ENCODE measurements at regions not wholly inside any gene's neighbourhood (a gene's known extent, or its start where the extent isn't known, plus 50 kb on each side); places are given as distances from the start of the nearest gene placed in this dataset.

DNA sequence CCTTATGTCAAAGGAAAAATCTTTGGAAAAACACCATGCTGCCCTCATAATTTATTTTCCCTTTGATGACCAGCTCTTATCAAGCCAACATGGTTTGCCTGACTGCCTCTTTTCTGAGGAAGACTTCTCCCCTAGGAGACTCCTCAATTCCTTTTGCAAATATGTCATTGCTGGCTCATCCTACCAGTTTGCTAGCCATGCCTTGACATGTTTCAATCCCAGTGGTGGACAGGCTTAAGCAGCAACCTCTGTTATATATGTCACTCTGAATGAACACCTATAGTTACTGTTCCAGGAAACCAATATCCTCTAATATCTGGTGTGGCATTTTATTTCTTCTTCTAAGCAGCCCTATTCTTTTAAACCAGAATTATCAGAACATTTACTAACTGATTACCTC, 615.8 kb downstream of the HTR1A start:
- no peaks in the 10 kb centered on the region for H3K4me1 Mint-ChIP-seq
- POLR2A ChIA-PET (ENCODE audit: partially characterized antibody), result no interaction called here
- no peaks in the 10 kb centered on the region for H3K9me3 ChIP-seq (ENCODE audit: control insufficient read depth in 1 of 2, low read length in 2 of 2)
- no peak overlapping the region for H3K27ac ChIP-seq (ENCODE audit: low read depth, low read length)
- peaks cover 0 to 10% (median 5%) of the 10 kb centered on the region in 8 donors for H3K9me3 Mint-ChIP-seq
- H3K36me3 Mint-ChIP-seq, result no peaks in the 10 kb centered on the region
- no peak overlapping the region for H3K4me3 ChIP-seq (ENCODE audit: low read length in 2 of 2)
- H3K27ac Mint-ChIP-seq, result no peak overlapping the region
- no peak overlapping the region for H3K4me3 Mint-ChIP-seq
- intact Hi-C loops (cut with micrococcal nuclease), result no loop called here
- DNase-seq, result no peak
- H3K36me3 ChIP-seq (ENCODE audit: insufficient read depth, low read length), result no peaks in the 10 kb centered on the region
- no peaks in the 10 kb centered on the region for H3K4me1 ChIP-seq (ENCODE audit: insufficient read depth, low read length)
- no peaks in the 10 kb centered on the region for H3K27me3 Mint-ChIP-seq
- no peaks in the 10 kb centered on the region for H3K27me3 ChIP-seq (ENCODE audit: insufficient read depth, low read length)
- CTCF ChIA-PET (ENCODE audit: partially characterized antibody), result no interaction called here

DNA sequence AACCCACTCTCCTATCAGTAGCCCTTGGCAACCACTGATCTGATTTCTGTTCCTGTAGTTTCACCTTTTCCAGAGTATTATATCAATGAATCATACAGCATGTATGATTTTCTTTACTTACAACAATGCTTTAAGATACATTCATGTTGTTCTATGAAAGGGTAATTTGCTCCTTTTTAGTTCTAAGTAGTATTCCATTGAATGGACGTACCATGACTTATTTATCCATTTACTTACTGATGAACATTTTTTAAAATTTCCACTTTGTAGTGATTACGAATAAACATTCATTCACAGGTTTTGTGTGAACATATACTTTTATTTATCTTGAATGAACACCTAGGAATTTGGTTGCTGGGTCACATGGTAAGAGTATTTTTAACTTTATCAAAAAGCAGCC, 620.8 kb downstream of the HTR1A start:
- H3K36me3 Mint-ChIP-seq, result no peaks in the 10 kb centered on the region
- Histone ChIP-seq H3K36me3 (ENCODE audit: insufficient read depth, low read length) (no peaks in the 10 kb centered on the region), H3K4me3 (ENCODE audit: low read length in 2 of 2) (no peak overlapping the region), H3K27ac (ENCODE audit: low read depth, low read length) (no peak overlapping the region), H3K9me3 (ENCODE audit: control insufficient read depth in 1 of 2, low read length in 2 of 2) (no peaks in the 10 kb centered on the region), H3K4me1 (ENCODE audit: insufficient read depth, low read length) (no peaks in the 10 kb centered on the region), H3K27me3 (ENCODE audit: insufficient read depth, low read length) (no peaks in the 10 kb centered on the region)
- H3K4me1 Mint-ChIP-seq, result no peaks in the 10 kb centered on the region
- ChIA-PET CTCF (ENCODE audit: partially characterized antibody) (no interaction called here), POLR2A (ENCODE audit: partially characterized antibody) (no interaction called here)
- no peak overlapping the region for H3K4me3 Mint-ChIP-seq
- H3K27me3 Mint-ChIP-seq, result no peaks in the 10 kb centered on the region
- peaks cover 0 to 7% (median 5%) of the 10 kb centered on the region in 8 donors for H3K9me3 Mint-ChIP-seq
- intact Hi-C loops (cut with micrococcal nuclease), result no loop called here
- H3K27ac Mint-ChIP-seq, result no peak overlapping the region
- DNase-seq, result no peak

DNA sequence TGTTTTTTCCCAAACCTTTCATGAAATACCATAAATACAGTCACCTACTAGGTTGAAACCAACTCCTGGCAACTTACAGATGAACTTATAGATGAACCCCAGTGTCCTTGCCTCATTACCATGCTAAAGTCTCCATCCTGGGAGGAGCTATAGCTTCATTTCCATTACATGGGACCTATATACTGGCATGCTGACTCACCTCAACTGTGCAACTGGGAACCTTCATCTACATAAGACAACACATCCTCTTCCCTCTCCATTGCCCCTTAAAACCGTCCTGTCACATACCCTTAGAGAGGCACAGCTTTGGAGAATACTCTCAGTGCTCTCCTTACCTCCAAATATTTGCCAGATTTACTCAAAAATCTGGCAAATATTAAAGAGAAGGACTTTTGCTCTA, 638.3 kb downstream of the HTR1A start:
- CTCF ChIA-PET (ENCODE audit: partially characterized antibody), result no interaction called here
- intact Hi-C loops (cut with micrococcal nuclease), result no loop called here
- no peaks in the 10 kb centered on the region for H3K27me3 ChIP-seq (ENCODE audit: insufficient read depth, low read length)
- no peak overlapping the region for H3K27ac ChIP-seq (ENCODE audit: low read depth, low read length)
- Mint-ChIP-seq H3K27me3 (no peaks in the 10 kb centered on the region), H3K4me1 (no peaks in the 10 kb centered on the region), H3K36me3 (no peaks in the 10 kb centered on the region), H3K27ac (no peak overlapping the region), H3K4me3 (no peak overlapping the region), H3K9me3 (peaks cover 2 to 8% (median 5%) of the 10 kb centered on the region in 8 donors)
- no peaks in the 10 kb centered on the region for H3K4me1 ChIP-seq (ENCODE audit: insufficient read depth, low read length)
- POLR2A ChIA-PET (ENCODE audit: partially characterized antibody), result no interaction called here
- H3K4me3 ChIP-seq (ENCODE audit: low read length in 2 of 2), result no peak overlapping the region
- no peaks in the 10 kb centered on the region for H3K9me3 ChIP-seq (ENCODE audit: control insufficient read depth in 1 of 2, low read length in 2 of 2)
- DNase-seq, result no peak
- H3K36me3 ChIP-seq (ENCODE audit: insufficient read depth, low read length), result no peaks in the 10 kb centered on the region

DNA sequence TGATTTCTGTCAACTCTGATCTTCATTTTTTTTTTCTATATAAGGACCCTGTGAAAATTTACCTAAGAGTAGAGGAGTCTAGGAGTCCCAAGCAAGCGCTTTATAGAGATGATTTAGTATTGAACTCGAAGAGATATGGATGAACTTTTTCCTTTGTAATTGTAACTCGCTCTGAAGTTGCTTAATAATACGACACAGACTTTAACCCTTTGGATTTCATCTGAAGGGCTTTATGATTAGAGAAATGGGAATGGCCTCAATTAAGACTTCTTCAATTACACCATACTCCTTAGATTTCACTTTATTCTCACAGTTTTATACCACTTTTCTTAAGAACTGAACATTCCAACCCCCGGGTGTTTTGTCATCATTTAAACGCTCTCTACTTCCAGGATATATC, 647.7 kb downstream of the HTR1A start:
- intact Hi-C loops (cut with micrococcal nuclease), result no loop called here
- Histone ChIP-seq H3K4me3 (ENCODE audit: low read length in 2 of 2) (no peak overlapping the region), H3K27ac (ENCODE audit: low read depth, low read length) (no peak overlapping the region), H3K27me3 (ENCODE audit: insufficient read depth, low read length) (no peaks in the 10 kb centered on the region), H3K9me3 (ENCODE audit: control insufficient read depth in 1 of 2, low read length in 2 of 2) (no peaks in the 10 kb centered on the region), H3K36me3 (ENCODE audit: insufficient read depth, low read length) (no peaks in the 10 kb centered on the region), H3K4me1 (ENCODE audit: insufficient read depth, low read length) (no peaks in the 10 kb centered on the region)
- ChIA-PET POLR2A (ENCODE audit: partially characterized antibody) (no interaction called here), CTCF (ENCODE audit: partially characterized antibody) (no interaction called here)
- DNase-seq, result no peak
- Mint-ChIP-seq H3K27ac (no peak overlapping the region), H3K36me3 (no peaks in the 10 kb centered on the region), H3K4me3 (no peak overlapping the region), H3K4me1 (no peaks in the 10 kb centered on the region), H3K9me3 (peaks cover 0 to 7% (median 3%) of the 10 kb centered on the region in 8 donors), H3K27me3 (no peaks in the 10 kb centered on the region)

DNA sequence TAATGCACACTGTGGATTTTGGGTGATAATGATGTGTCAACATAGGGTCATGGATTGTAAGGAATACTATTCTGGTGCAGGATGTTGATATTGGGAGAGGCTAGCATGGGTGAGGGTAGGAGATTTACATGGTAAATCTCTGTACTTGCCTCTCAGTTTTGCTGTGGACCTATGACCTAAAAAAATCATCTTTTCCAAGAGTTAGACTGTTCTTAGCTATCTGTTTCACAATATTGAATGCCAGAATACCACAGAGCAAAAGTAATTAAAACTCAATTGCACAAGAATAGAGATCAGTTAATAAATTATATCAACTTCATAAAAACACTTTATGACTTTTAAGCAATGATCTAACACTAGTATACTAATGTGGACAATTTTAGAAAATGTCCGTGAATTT, 651.6 kb downstream of the HTR1A start:
- no peak overlapping the region for H3K27ac ChIP-seq (ENCODE audit: low read depth, low read length)
- POLR2A ChIA-PET (ENCODE audit: partially characterized antibody), result no interaction called here
- CTCF ChIA-PET (ENCODE audit: partially characterized antibody), result no interaction called here

DNA sequence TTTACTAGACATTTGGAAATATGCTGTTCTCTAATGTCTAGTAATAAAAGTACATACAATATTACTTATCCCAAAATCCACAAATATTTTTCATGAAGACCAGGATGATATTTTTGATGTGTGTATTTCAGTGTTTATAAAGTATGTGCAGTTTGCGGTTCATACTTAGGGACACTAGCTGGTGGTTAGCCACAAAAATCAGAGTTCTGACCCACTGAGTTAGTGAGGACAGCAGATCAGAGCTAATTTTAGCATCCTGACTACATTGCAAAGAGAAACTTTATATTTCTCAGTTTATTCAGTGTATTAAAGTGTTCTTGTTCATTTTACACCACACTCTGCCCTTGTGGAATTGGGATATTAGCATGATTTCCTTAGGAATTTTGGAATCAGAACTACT, 655.3 kb downstream of the HTR1A start:
- CTCF ChIA-PET (ENCODE audit: partially characterized antibody), result no interaction called here
- Histone ChIP-seq H3K27ac (ENCODE audit: low read depth, low read length) (no peak overlapping the region), H3K4me1 (ENCODE audit: insufficient read depth, low read length) (no peaks in the 10 kb centered on the region), H3K4me3 (ENCODE audit: low read length in 2 of 2) (no peak overlapping the region), H3K27me3 (ENCODE audit: insufficient read depth, low read length) (no peaks in the 10 kb centered on the region), H3K9me3 (ENCODE audit: control insufficient read depth in 1 of 2, low read length in 2 of 2) (no peaks in the 10 kb centered on the region), H3K36me3 (ENCODE audit: insufficient read depth, low read length) (no peaks in the 10 kb centered on the region)
- no peaks in the 10 kb centered on the region for H3K4me1 Mint-ChIP-seq
- no peak for DNase-seq
- no peak overlapping the region for H3K27ac Mint-ChIP-seq
- POLR2A ChIA-PET (ENCODE audit: partially characterized antibody), result no interaction called here
- H3K4me3 Mint-ChIP-seq, result no peak overlapping the region
- peaks cover 0 to 13% (median 3%) of the 10 kb centered on the region in 8 donors for H3K9me3 Mint-ChIP-seq
- no peaks in the 10 kb centered on the region for H3K27me3 Mint-ChIP-seq
- no peaks in the 10 kb centered on the region for H3K36me3 Mint-ChIP-seq
- intact Hi-C loops (cut with micrococcal nuclease), result no loop called here

More for the DNA sequence above, 651.6 kb downstream of the HTR1A start:
- no peaks in the 10 kb centered on the region for H3K4me1 Mint-ChIP-seq
- no peak overlapping the region for H3K27ac Mint-ChIP-seq
- no peak overlapping the region for H3K4me3 Mint-ChIP-seq
- intact Hi-C loops (cut with micrococcal nuclease), result no loop called here
- H3K27me3 Mint-ChIP-seq, result no peaks in the 10 kb centered on the region
- H3K27me3 ChIP-seq (ENCODE audit: insufficient read depth, low read length), result no peaks in the 10 kb centered on the region
- no peaks in the 10 kb centered on the region for H3K9me3 ChIP-seq (ENCODE audit: control insufficient read depth in 1 of 2, low read length in 2 of 2)
- no peaks in the 10 kb centered on the region for H3K4me1 ChIP-seq (ENCODE audit: insufficient read depth, low read length)
- no peaks in the 10 kb centered on the region for H3K36me3 Mint-ChIP-seq
- H3K4me3 ChIP-seq (ENCODE audit: low read length in 2 of 2), result no peak overlapping the region
- no peak for DNase-seq
- peaks cover 0 to 7% (median 3%) of the 10 kb centered on the region in 8 donors for H3K9me3 Mint-ChIP-seq
- H3K36me3 ChIP-seq (ENCODE audit: insufficient read depth, low read length), result no peaks in the 10 kb centered on the region

DNA sequence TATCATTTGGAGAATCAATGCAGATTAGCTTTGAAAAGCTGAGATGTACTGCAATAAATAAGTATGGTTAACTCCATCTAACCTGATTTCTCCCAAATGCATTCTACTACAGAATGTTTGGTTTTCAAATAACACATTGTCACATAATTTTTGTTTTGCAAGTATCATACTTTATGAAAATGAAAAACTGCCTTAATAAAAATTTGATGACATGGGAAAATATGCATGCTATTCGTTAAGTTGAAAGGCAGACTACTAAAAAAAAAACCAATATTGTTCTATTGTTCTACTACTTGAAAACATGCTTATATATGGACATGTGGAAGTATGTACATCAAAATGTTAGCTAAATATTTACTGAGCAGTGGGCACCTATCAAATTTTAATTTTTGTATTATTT, 668.9 kb downstream of the HTR1A start:
- H3K27ac ChIP-seq (ENCODE audit: low read depth, low read length), result no peak overlapping the region
- H3K36me3 ChIP-seq (ENCODE audit: insufficient read depth, low read length), result no peaks in the 10 kb centered on the region
- Mint-ChIP-seq H3K9me3 (peaks cover 0 to 5% (median 1%) of the 10 kb centered on the region in 8 donors), H3K4me1 (no peaks in the 10 kb centered on the region), H3K27me3 (no peaks in the 10 kb centered on the region), H3K27ac (no peak overlapping the region), H3K36me3 (no peaks in the 10 kb centered on the region), H3K4me3 (no peak overlapping the region)
- no peak for DNase-seq
- POLR2A ChIA-PET (ENCODE audit: partially characterized antibody), result no interaction called here
- H3K9me3 ChIP-seq (ENCODE audit: control insufficient read depth in 1 of 2, low read length in 2 of 2), result no peaks in the 10 kb centered on the region
- CTCF ChIA-PET (ENCODE audit: partially characterized antibody), result no interaction called here
- H3K27me3 ChIP-seq (ENCODE audit: insufficient read depth, low read length), result no peaks in the 10 kb centered on the region
- no peaks in the 10 kb centered on the region for H3K4me1 ChIP-seq (ENCODE audit: insufficient read depth, low read length)
- no peak overlapping the region for H3K4me3 ChIP-seq (ENCODE audit: low read length in 2 of 2)
- intact Hi-C loops (cut with micrococcal nuclease), result no loop called here

DNA sequence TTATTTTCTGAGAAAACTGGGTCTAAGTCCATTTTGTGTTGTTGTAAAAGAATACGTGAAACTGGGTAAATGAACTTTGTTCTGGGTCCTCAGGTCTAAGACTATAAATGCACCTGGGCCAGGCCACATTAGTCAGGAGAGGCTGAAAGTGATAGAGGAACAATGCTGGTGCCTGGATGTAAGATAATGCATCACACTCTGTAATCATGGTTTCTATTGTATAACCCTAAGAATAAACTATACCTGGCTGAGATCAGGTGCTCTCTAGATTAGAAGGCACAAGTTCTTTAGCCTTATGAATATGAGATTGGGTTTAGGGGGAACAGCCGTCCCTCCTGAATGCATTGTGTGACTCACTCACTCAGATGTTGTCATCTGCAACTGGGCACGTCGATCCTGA, 675.5 kb downstream of the HTR1A start:
- no peak for DNase-seq
- H3K27ac Mint-ChIP-seq, result no peak overlapping the region
- Histone ChIP-seq H3K27ac (ENCODE audit: low read depth, low read length) (no peak overlapping the region), H3K9me3 (ENCODE audit: control insufficient read depth in 1 of 2, low read length in 2 of 2) (no peaks in the 10 kb centered on the region), H3K27me3 (ENCODE audit: insufficient read depth, low read length) (no peaks in the 10 kb centered on the region), H3K4me3 (ENCODE audit: low read length in 2 of 2) (no peak overlapping the region), H3K36me3 (ENCODE audit: insufficient read depth, low read length) (no peaks in the 10 kb centered on the region), H3K4me1 (ENCODE audit: insufficient read depth, low read length) (no peaks in the 10 kb centered on the region)
- H3K4me3 Mint-ChIP-seq, result no peak overlapping the region
- H3K9me3 Mint-ChIP-seq, result peaks cover 0 to 9% (median 6%) of the 10 kb centered on the region in 8 donors
- ChIA-PET POLR2A (ENCODE audit: partially characterized antibody) (no interaction called here), CTCF (ENCODE audit: partially characterized antibody) (no interaction called here)
- H3K4me1 Mint-ChIP-seq, result no peaks in the 10 kb centered on the region
- H3K27me3 Mint-ChIP-seq, result no peaks in the 10 kb centered on the region
- H3K36me3 Mint-ChIP-seq, result no peaks in the 10 kb centered on the region
- intact Hi-C loops (cut with micrococcal nuclease), result no loop called here

All from CD4-positive, alpha-beta memory T cell (primary cell).